H1 (cell line): ENCODE measurements at regions not wholly inside any gene's neighbourhood (a gene's known extent, or its start where the extent isn't known, plus 50 kb on each side); places are given as distances from the start of the nearest gene placed in this dataset.

Experiments used
- CTCF ChIA-PET: fragments of 300-600 bp; sonication (Branson Sonifier 250); formaldehyde crosslinking; loops from one replicate; lab custom pipeline; 2021; ENCODE audit not compliant: partially characterized antibody; lab: Charles Lee
- POLR2A ChIA-PET: fragments of 300-600 bp; sonication (Branson Sonifier 250); formaldehyde crosslinking; loops from one replicate; lab custom pipeline; 2021; ENCODE audit warnings: inconsistent platforms; ENCODE audit not compliant: partially characterized antibody; lab: Charles Lee
- DNase-seq, 2 experiments: peaks; one replicate each; pipeline versions ENCODE4 v3.0.0 to v3.0.0-alpha.2; 2010 to 2022; ENCODE audit warnings: low spot score in 2 of 2, low read depth in 1 of 2, mixed read lengths in 1 of 2
- FAIRE-seq: peaks from 2 replicates; lab custom pipeline; 2011; peaks lifted over from hg19 to GRCh38; lab: Jason Lieb, UNC
- H2AFZ ChIP-seq: 2 replicates; pipeline ENCODE4 v1.8.1; 2012; ENCODE audit warnings: low read length, inconsistent platforms
- H2AK5ac ChIP-seq: 2 replicates; pipeline ENCODE4 v1.6.1; 2013; ENCODE audit warnings: low read depth, low read length
- H2BK120ac ChIP-seq: replicated peaks from 2 replicates; pipeline ENCODE3; 2013; ENCODE audit warnings: low read depth, low read length, inconsistent platforms
- H2BK12ac ChIP-seq: 2 replicates; pipeline ENCODE4 v1.6.1; 2013; ENCODE audit warnings: low read depth, low read length
- H2BK15ac ChIP-seq: 2 replicates; pipeline ENCODE4 v1.6.1; 2013; ENCODE audit warnings: low read length
- H2BK20ac ChIP-seq: 2 replicates; pipeline ENCODE4 v1.6.1; 2013; ENCODE audit warnings: low read length
- H2BK5ac ChIP-seq: 2 replicates; pipeline ENCODE4 v1.6.1; 2013; ENCODE audit warnings: low read depth, low read length
- H3K14ac ChIP-seq: 2 replicates; pipeline ENCODE4 v1.6.1; 2013; ENCODE audit warnings: inconsistent platforms; ENCODE audit not compliant: insufficient read length
- H3K18ac ChIP-seq: 2 replicates; pipeline ENCODE4 v1.6.1; 2013; ENCODE audit warnings: low read length; ENCODE audit errors: extremely low read depth
- H3K23ac ChIP-seq: 2 replicates; pipeline ENCODE4 v1.6.1; 2013; ENCODE audit warnings: inconsistent platforms; ENCODE audit not compliant: insufficient read length
- H3K23me2 ChIP-seq: 2 replicates; pipeline ENCODE4 v1.6.1; 2013; ENCODE audit warnings: low read depth, low read length
- H3K27ac ChIP-seq: 2 replicates; pipeline ENCODE4 v1.6.1; 2011; ENCODE audit warnings: low read depth, low read length, inconsistent platforms
- H3K27me3 ChIP-seq, 4 experiments: replicated peaks in 1 of 4; 1 replicate in 1 of 4; 2 replicates in 3 of 4; pipeline versions ENCODE4 v1.6.1 to v1.8.1; 2011 to 2013; ENCODE audit warnings: low read length in 3 of 4, mild to moderate bottlenecking in 3 of 4, inconsistent platforms in 2 of 4, mixed read lengths in 2 of 4, moderate library complexity in 1 of 4; ENCODE audit not compliant: control insufficient read depth in 3 of 4, insufficient read depth in 3 of 4; ENCODE audit errors: extremely low read depth in 1 of 4
- H3K36me3 ChIP-seq, 4 experiments: 2 replicates each; pipeline versions ENCODE4 v1.6.1 to v1.8.1; 2011 to 2013; ENCODE audit warnings: mild to moderate bottlenecking in 4 of 4, low read length in 3 of 4, moderate library complexity in 2 of 4, control low read depth in 1 of 4, inconsistent platforms in 1 of 4; ENCODE audit not compliant: insufficient read depth in 4 of 4, control insufficient read depth in 2 of 4
- H3K4ac ChIP-seq: replicated peaks from 2 replicates; pipeline ENCODE3; 2013; ENCODE audit warnings: low read length, low read depth, mixed read lengths, inconsistent platforms; ENCODE audit not compliant: insufficient read length
- H3K4me1 ChIP-seq, 4 experiments: replicated peaks in 1 of 4; 1 replicate in 1 of 4; 2 replicates in 3 of 4; pipeline versions ENCODE4 v1.6.1 to v1.8.1; 2011 to 2013; ENCODE audit warnings: low read length in 3 of 4, inconsistent platforms in 2 of 4, mixed read lengths in 1 of 4; ENCODE audit not compliant: insufficient read depth in 4 of 4, control insufficient read depth in 3 of 4
- H3K4me2 ChIP-seq, 2 experiments: 2 replicates each; pipeline versions ENCODE4 v1.6.1 to v1.8.1; 2011 to 2013; ENCODE audit warnings: low read depth in 2 of 2, low read length in 2 of 2, control low read depth in 1 of 2, inconsistent platforms in 1 of 2, mild to moderate bottlenecking in 1 of 2; ENCODE audit not compliant: insufficient read depth in 1 of 2
- H3K4me3 ChIP-seq, 4 experiments: fragments of 200-600, 300-600 bp in 1 of 4; sonication (generic), shearing (Covaris generic), sonication (Bioruptor Twin) in 1 of 4; 2 replicates each; pipeline versions ENCODE4 v1.5.1 to v1.8.1; 2011 to 2016; ENCODE audit warnings: low read length in 4 of 4, low read depth in 3 of 4, control low read depth in 2 of 4, inconsistent platforms in 2 of 4, mild to moderate bottlenecking in 2 of 4, mixed read lengths in 1 of 4, moderate library complexity in 1 of 4; ENCODE audit not compliant: insufficient read depth in 2 of 4; ENCODE audit errors: extremely low read depth in 1 of 4
- H3K56ac ChIP-seq: replicated peaks from 2 replicates; pipeline ENCODE3; 2013; ENCODE audit warnings: low read depth, mild to moderate bottlenecking, mixed read lengths, low read length, inconsistent platforms; ENCODE audit not compliant: insufficient read length
- H3K79me1 ChIP-seq: 2 replicates; pipeline ENCODE4 v1.6.1; 2013; ENCODE audit warnings: low read depth, low read length, control low read depth
- H3K79me2 ChIP-seq, 2 experiments: 2 replicates each; pipeline versions ENCODE4 v1.6.1 to v1.8.1; 2012 to 2013; ENCODE audit warnings: low read length in 2 of 2, mild to moderate bottlenecking in 2 of 2, inconsistent platforms in 1 of 2; ENCODE audit not compliant: insufficient read depth in 2 of 2, control insufficient read depth in 1 of 2
- H3K9ac ChIP-seq, 4 experiments: replicated peaks in 1 of 4; 1 replicate in 1 of 4; 2 replicates in 3 of 4; pipeline versions ENCODE4 v1.6.1 to v1.8.1; 2011 to 2013; ENCODE audit warnings: low read depth in 3 of 4, low read length in 3 of 4, control low read depth in 2 of 4, mild to moderate bottlenecking in 2 of 4, moderate library complexity in 2 of 4, inconsistent platforms in 1 of 4; ENCODE audit errors: extremely low read depth in 1 of 4
- H3K9me3 ChIP-seq, 2 experiments: 2 replicates each; pipeline versions ENCODE4 v1.6.1 to v1.8.1; 2012 to 2013; ENCODE audit warnings: mild to moderate bottlenecking in 2 of 2, moderate library complexity in 2 of 2, control low read depth in 1 of 2, inconsistent platforms in 1 of 2, low read depth in 1 of 2, low read length in 1 of 2, mixed read lengths in 1 of 2; ENCODE audit not compliant: insufficient read depth in 2 of 2
- H4K20me1 ChIP-seq, 2 experiments: replicated peaks in 1 of 2; 2 replicates each; pipeline versions ENCODE3 to v1.8.1; 2011 to 2013; ENCODE audit warnings: inconsistent platforms in 2 of 2, low read length in 2 of 2, mild to moderate bottlenecking in 1 of 2; ENCODE audit not compliant: insufficient read depth in 2 of 2, control insufficient read depth in 1 of 2
- H4K5ac ChIP-seq: 2 replicates; pipeline ENCODE4 v1.6.1; 2013; ENCODE audit warnings: low read length, low read depth, mixed read lengths, inconsistent platforms; ENCODE audit not compliant: insufficient read length
- H4K8ac ChIP-seq: 2 replicates; pipeline ENCODE4 v1.8.0; 2013; ENCODE audit warnings: mild to moderate bottlenecking, moderate library complexity, low read length, inconsistent platforms; ENCODE audit not compliant: insufficient read depth; ENCODE audit errors: extremely low read depth
- H4K91ac ChIP-seq: replicated peaks from 2 replicates; pipeline ENCODE3; 2013; ENCODE audit warnings: low read length, mixed read lengths, inconsistent platforms; ENCODE audit not compliant: insufficient read length
- ATF3 ChIP-seq: IDR thresholded peaks from 2 replicates; pipeline ENCODE4 v1.6.1; 2011; ENCODE audit warnings: low read depth, mild to moderate bottlenecking, low read length; ENCODE audit not compliant: insufficient read depth
- HDAC6 ChIP-seq: IDR thresholded peaks from one replicate; pipeline ENCODE4 v1.7.1; 2012; ENCODE audit warnings: low read depth, mild to moderate bottlenecking, inconsistent platforms, low read length, moderate library complexity
- POLR2A ChIP-seq, 2 experiments: IDR thresholded peaks; 1 replicate in 1 of 2; 2 replicates in 1 of 2; pipeline ENCODE4 v1.6.1; 2011; ENCODE audit warnings: low read depth in 2 of 2, low read length in 2 of 2, mild to moderate bottlenecking in 2 of 2; ENCODE audit errors: control extremely low read depth in 1 of 2
- RXRA ChIP-seq: IDR thresholded peaks from 2 replicates; pipeline ENCODE4 v1.6.1; 2011; ENCODE audit warnings: low read depth, mild to moderate bottlenecking, low read length, moderate library complexity; ENCODE audit not compliant: insufficient read depth
- SIRT6 ChIP-seq: IDR thresholded peaks from one replicate; pipeline ENCODE4 v1.7.1; 2012; ENCODE audit warnings: low read length, inconsistent platforms
- SP1 ChIP-seq: IDR thresholded peaks from 2 replicates; pipeline ENCODE4 v1.6.1; 2011; ENCODE audit warnings: low read depth, low read length
- TAF7 ChIP-seq: optimal IDR thresholded peaks from 2 replicates; pipeline ENCODE3; 2011; ENCODE audit warnings: low read depth, mild to moderate bottlenecking, inconsistent platforms, low read length, moderate library complexity, borderline replicate concordance
- TCF12 ChIP-seq: IDR thresholded peaks from 2 replicates; pipeline ENCODE4 v1.6.1; 2011; ENCODE audit warnings: low read depth, mild to moderate bottlenecking, low read length
- WGBS, 2 experiments: shearing (Covaris generic) in 1 of 2; methylation state at CpG; one replicate each; pipeline versions ENCODE4 v1.1.6 to v1.1.7; 2013 to 2015; ENCODE audit warnings: low lambda C conversion rate in 2 of 2, mixed read lengths in 2 of 2, inconsistent platforms in 1 of 2, low coverage in 1 of 2, missing lambda C conversion rate in 1 of 2; ENCODE audit not compliant: insufficient replicate concordance in 2 of 2, insufficient coverage in 1 of 2, insufficient read length in 1 of 2; ENCODE audit errors: extremely low coverage in 1 of 2, missing lambda C conversion rate in 1 of 2; 5-methylcytosine and 5-hydroxymethylcytosine counted together

- Histone ChIP-seq H4K91ac (no peak overlapping the region), H3K23ac (no peak overlapping the region), H3K14ac (no peak overlapping the region), H2BK120ac (no peak overlapping the region), H3K27ac (no peak overlapping the region), H3K79me1 (no peaks in the 10 kb centered on the region), H3K79me2 (no peaks in the 10 kb centered on the region), H2AK5ac (no peak overlapping the region), H3K18ac (no peak overlapping the region; the same call in 1 of the 2 replicates), H3K4me1 (no peaks in the 10 kb centered on the region; a peak in 1 of 7 replicates), H2BK12ac (no peak overlapping the region), H3K4me2 (no peak overlapping the region), H3K9me3 (peaks cover 0 to 3% of the 10 kb centered on the region in 2 experiments; a peak in 1 of 4 replicates), H2BK5ac (no peak overlapping the region), H3K36me3 (no peaks in the 10 kb centered on the region), H2BK15ac (no peak overlapping the region), H3K9ac (no peak overlapping the region), H3K27me3 (no peaks in the 10 kb centered on the region), H4K20me1 (no peaks in the 10 kb centered on the region), H3K56ac (no peak overlapping the region), H2AFZ (no peak overlapping the region), H4K5ac (no peak overlapping the region), H3K4me3 (no peak overlapping the region), H3K23me2 (no peaks in the 10 kb centered on the region), H3K4ac (no peak overlapping the region), H4K8ac (no peak overlapping the region), H2BK20ac (no peak overlapping the region)
- FAIRE-seq (no peak), DNase-seq (no peak)
- TF ChIP-seq TCF12, result no peak
- no peak for TF ChIP-seq POLR2A (IDR thresholded peaks at IDR 0.05; ENCODE audit: control extremely low read depth in 1 of 2, low read depth in 2 of 2, low read length in 2 of 2)
- no peak for TF ChIP-seq SIRT6
- TF ChIP-seq TAF7, result no peak
- no peak for TF ChIP-seq HDAC6
- TF ChIP-seq RXRA, result no peak
- no peak for TF ChIP-seq ATF3
- TF ChIP-seq SP1, result no peak
- POLR2A ChIA-PET, result no interaction called here
- CTCF ChIA-PET, result no interaction called here
- WGBS, 2 experiments, result 93% methylated on average over 21 of the region's 22 CpGs; no CpG with 5 or more reads in 1 of the 2 experiments
These were observed 186.0 kb upstream of the HDAC4 start for GRCh38 chr2:239586651-239587310.
